OCI-LY3 (cell line): ENCODE measurements at regions not wholly inside any gene's neighbourhood (a gene's known extent, or its start where the extent isn't known, plus 50 kb on each side); places are given as distances from the start of the nearest gene placed in this dataset.

Experiments used
- H2AFZ ChIP-seq: fragments of 200-600, 300-600 bp; shearing (Covaris generic); 2 replicates; pipeline ENCODE4 v1.6.0; 2014; ENCODE audit warnings: antibody characterized with exemption, low read depth, low read length
- H3K27ac ChIP-seq: fragments of 200-600, 300-600 bp; sonication (generic); 2 replicates; pipeline ENCODE4 v1.5.1; 2014; ENCODE audit warnings: mild to moderate bottlenecking, low read length, moderate library complexity, mixed read lengths
- H3K27me3 ChIP-seq: fragments of 200-600, 300-600 bp; sonication (generic); 2 replicates; pipeline ENCODE4 v1.6.1; 2014; ENCODE audit warnings: low read depth, low read length, mixed read lengths
- H3K36me3 ChIP-seq: fragments of 200-600, 300-600 bp; sonication (generic); replicated peaks from 2 replicates; pipeline ENCODE3; 2014; ENCODE audit warnings: low read depth, low read length, mixed read lengths
- H3K4me1 ChIP-seq: fragments of 300-600, 200-600 bp; sonication (generic); 2 replicates; pipeline ENCODE4 v1.6.1; 2014; ENCODE audit warnings: low read length, mixed read lengths
- H3K4me2 ChIP-seq: fragments of 200-600, 300-600 bp; sonication (generic); 2 replicates; pipeline ENCODE4 v1.6.1; 2014; ENCODE audit warnings: low read length, mixed read lengths
- H3K4me3 ChIP-seq: fragments of 300-600, 200-600 bp; sonication (generic); 2 replicates; pipeline ENCODE4 v1.5.1; 2014; ENCODE audit warnings: antibody characterized with exemption, mild to moderate bottlenecking, low read length, moderate library complexity
- H3K79me2 ChIP-seq: fragments of 300-600, 200-600 bp; shearing (Covaris generic); 2 replicates; pipeline ENCODE4 v1.6.1; 2014; ENCODE audit warnings: mild to moderate bottlenecking, low read length, mixed read lengths
- H3K9ac ChIP-seq: fragments of 300-600, 200-600 bp; shearing (Covaris generic); 2 replicates; pipeline ENCODE4 v1.6.0; 2014; ENCODE audit warnings: mild to moderate bottlenecking, low read length, moderate library complexity
- H3K9me3 ChIP-seq: fragments of 200-600, 300-600 bp; shearing (Covaris generic); 2 replicates; pipeline ENCODE4 v1.6.1; 2014; ENCODE audit warnings: low read length, mixed read lengths; ENCODE audit not compliant: insufficient read depth
- H4K20me1 ChIP-seq: fragments of 200-600, 300-600 bp; sonication (generic); 2 replicates; pipeline ENCODE4 v1.6.1; 2016; ENCODE audit warnings: low read length, mixed read lengths; ENCODE audit not compliant: insufficient read depth
- EZH2phosphoT487 ChIP-seq: fragments of 200-600 bp; shearing (Covaris generic); IDR thresholded peaks from 2 replicates; pipeline ENCODE4 v1.6.1; 2018; ENCODE audit warnings: antibody characterized with exemption, mixed run types, low read depth
- TF ChIP-seq, protein P1 (sequence below): fragments of 200-600, 300-600 bp; sonication (generic); IDR thresholded peaks from 2 replicates; pipeline ENCODE4 v1.5.1; 2014; ENCODE audit warnings: antibody characterized with exemption, low read length, low read depth

DNA sequence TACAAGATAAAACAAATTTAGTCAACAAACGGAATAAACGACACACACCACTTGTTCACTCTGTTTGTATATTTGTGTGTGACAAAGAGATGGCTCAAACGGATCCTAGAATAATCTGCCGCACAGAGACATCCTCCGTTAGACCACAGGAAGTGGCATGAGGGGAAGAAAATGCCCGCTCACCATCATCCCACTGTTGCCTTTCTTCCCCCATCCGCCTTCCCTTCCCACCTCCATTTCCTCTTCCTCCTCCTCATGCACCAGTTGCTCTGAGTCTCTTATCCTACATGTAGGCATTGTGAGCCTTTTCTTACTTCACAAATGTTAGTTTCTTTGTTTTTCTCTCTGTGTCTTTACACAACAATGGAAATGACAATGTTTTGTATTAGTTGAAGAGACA is 228.5 kb upstream of the SMIM21 start:
- H2AFZ ChIP-seq, result no peak overlapping the region
- H4K20me1 ChIP-seq, result no peaks in the 10 kb centered on the region
- H3K4me3 ChIP-seq, result no peak overlapping the region
- no peak overlapping the region for H3K4me2 ChIP-seq
- peaks cover 8% of the 10 kb centered on the region for H3K9me3 ChIP-seq
- peaks cover 3% of the 10 kb centered on the region; the same call in 1 of the 2 replicates for H3K27me3 ChIP-seq
- H3K4me1 ChIP-seq, result no peaks in the 10 kb centered on the region
- no peaks in the 10 kb centered on the region for H3K36me3 ChIP-seq
- no peak overlapping the region for H3K9ac ChIP-seq
- no peak overlapping the region for H3K27ac ChIP-seq
- no peaks in the 10 kb centered on the region for H3K79me2 ChIP-seq
- no peak for TF ChIP-seq EZH2phosphoT487
- TF ChIP-seq, protein P1, sequence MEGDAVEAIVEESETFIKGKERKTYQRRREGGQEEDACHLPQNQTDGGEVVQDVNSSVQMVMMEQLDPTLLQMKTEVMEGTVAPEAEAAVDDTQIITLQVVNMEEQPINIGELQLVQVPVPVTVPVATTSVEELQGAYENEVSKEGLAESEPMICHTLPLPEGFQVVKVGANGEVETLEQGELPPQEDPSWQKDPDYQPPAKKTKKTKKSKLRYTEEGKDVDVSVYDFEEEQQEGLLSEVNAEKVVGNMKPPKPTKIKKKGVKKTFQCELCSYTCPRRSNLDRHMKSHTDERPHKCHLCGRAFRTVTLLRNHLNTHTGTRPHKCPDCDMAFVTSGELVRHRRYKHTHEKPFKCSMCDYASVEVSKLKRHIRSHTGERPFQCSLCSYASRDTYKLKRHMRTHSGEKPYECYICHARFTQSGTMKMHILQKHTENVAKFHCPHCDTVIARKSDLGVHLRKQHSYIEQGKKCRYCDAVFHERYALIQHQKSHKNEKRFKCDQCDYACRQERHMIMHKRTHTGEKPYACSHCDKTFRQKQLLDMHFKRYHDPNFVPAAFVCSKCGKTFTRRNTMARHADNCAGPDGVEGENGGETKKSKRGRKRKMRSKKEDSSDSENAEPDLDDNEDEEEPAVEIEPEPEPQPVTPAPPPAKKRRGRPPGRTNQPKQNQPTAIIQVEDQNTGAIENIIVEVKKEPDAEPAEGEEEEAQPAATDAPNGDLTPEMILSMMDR, result no peak

DNA sequence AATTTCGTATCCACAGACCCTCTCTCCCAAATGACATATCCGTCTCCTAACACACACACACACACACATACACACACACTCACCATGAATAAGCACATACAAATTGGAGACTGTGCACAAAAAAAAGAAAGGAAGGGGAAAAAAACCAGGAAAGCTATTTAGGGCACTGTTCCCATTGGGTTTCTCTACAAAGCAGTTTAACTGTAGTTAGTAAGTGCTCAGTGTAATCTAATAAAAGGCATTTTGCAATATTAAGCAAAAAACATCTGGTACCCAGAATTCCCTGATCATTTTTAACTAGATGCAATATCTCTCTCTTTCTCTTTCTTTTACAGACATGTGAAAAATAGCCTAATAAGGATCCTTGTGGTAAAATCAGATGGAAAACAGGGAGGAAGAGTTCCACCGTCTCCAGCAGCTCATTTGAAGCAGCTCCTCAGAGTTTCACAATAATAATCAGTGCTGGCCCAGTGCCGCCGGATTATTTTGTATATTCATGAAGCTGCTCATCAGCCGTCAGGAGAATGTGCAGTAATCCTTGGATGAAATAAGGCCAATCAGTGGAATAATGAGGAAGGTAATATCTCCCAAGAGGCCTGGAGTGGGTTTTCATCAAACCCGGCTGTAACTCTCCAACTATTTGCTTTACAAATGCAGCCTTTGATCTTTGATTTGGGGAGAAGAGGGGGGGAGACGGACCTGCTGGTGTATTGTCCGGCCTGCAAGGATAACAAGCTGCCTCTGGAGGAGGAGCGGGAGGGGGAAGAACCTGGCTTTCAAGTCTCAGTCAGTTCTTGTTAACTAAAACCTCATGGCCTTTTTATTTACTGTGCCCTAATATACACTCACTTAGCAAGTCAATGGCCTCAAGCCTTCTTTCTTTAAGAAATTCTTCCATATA is 227.6 kb upstream of the SMIM21 start:
- no peak overlapping the region for H3K9ac ChIP-seq

DNA sequence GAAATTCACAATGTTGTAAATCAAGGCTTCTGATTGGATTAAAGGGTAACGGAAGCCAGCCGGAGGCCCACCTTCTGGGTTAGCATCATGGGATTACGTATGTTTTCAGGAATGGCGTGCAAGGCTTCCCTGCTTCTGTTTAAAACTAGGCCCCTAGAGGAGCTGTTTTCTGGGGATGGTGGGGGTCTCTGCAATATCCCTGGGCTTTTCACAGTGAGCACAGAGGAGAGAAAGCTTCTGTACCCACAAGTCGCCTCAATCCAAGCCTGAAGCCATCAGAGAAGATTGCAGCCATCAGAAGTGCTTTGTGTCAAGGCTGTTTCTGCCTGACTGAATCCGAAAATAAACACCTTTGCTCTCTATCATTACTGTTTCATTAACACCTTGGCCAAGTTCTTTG is 226.9 kb upstream of the SMIM21 start:
- no peak overlapping the region for H2AFZ ChIP-seq
- no peak for TF ChIP-seq EZH2phosphoT487
- TF ChIP-seq, protein P1, result no peak
- H3K4me2 ChIP-seq, result no peak overlapping the region
- no peak overlapping the region for H3K27ac ChIP-seq
- H3K9ac ChIP-seq, result no peak overlapping the region
- H3K27me3 ChIP-seq, result peaks cover 3% of the 10 kb centered on the region; the same call in 1 of the 2 replicates
- no peaks in the 10 kb centered on the region for H3K4me1 ChIP-seq
- H3K9me3 ChIP-seq, result no peaks in the 10 kb centered on the region
- H3K36me3 ChIP-seq, result no peaks in the 10 kb centered on the region
- H3K79me2 ChIP-seq, result no peaks in the 10 kb centered on the region
- H4K20me1 ChIP-seq, result no peaks in the 10 kb centered on the region
- no peak overlapping the region for H3K4me3 ChIP-seq

More for the DNA sequence above, 227.6 kb upstream of the SMIM21 start:
- Histone ChIP-seq H3K9me3 (no peaks in the 10 kb centered on the region), H3K4me1 (no peaks in the 10 kb centered on the region), H3K36me3 (no peaks in the 10 kb centered on the region), H3K27ac (no peak overlapping the region), H3K79me2 (no peaks in the 10 kb centered on the region), H2AFZ (no peak overlapping the region), H4K20me1 (no peaks in the 10 kb centered on the region), H3K27me3 (peaks cover 3% of the 10 kb centered on the region; the same call in 1 of the 2 replicates), H3K4me3 (no peak overlapping the region), H3K4me2 (no peak overlapping the region)
- TF ChIP-seq, protein P1, result no peak
- no peak for TF ChIP-seq EZH2phosphoT487

DNA sequence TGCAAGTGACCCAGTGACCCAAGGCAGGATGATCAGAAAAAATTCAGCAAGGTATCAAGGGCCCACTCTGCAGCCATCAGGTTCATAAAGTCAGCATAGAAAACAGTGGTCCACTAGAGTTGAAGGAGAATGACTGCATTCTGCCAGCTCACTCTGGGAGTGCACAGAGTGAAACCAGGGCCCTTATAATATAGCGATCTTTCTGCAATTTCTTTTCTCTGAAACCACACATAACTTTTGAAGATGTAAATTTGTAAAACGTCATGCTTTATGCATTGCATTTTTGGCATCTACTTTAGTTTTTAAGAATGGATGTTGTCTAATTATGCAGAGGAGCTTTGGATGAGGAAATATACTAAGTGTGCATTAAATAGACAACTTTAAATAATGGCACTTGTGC is 225.0 kb upstream of the SMIM21 start:
- Histone ChIP-seq H3K9me3 (no peaks in the 10 kb centered on the region), H3K27me3 (peaks cover 3% of the 10 kb centered on the region; the same call in 1 of the 2 replicates), H3K36me3 (no peaks in the 10 kb centered on the region), H2AFZ (no peak overlapping the region), H4K20me1 (no peaks in the 10 kb centered on the region), H3K79me2 (no peaks in the 10 kb centered on the region), H3K27ac (no peak overlapping the region), H3K4me2 (no peak overlapping the region), H3K4me1 (no peaks in the 10 kb centered on the region), H3K4me3 (no peak overlapping the region), H3K9ac (no peak overlapping the region)
- TF ChIP-seq, protein P1, result no peak
- no peak for TF ChIP-seq EZH2phosphoT487
